Caco-2 (cell line): ENCODE measurements at regions not wholly inside any gene's neighbourhood (a gene's known extent, or its start where the extent isn't known, plus 50 kb on each side); places are given as distances from the start of the nearest gene placed in this dataset.

Experiments
- BruUV-seq: library from RNA; stranded (reverse); fragments of 400-500 nt; replicated peaks from 2 replicates; lab custom pipeline; 2021; lab: Mats Ljungman, UMichigan
- CTCF ChIA-PET: fragments of 300-600 bp; sonication (Branson Sonifier 250); formaldehyde crosslinking; loops from one replicate; lab custom pipeline; 2022; ENCODE audit warnings: antibody characterized with exemption; lab: Charles Lee
- POLR2A ChIA-PET: fragments of 300-600 bp; sonication (Branson Sonifier 250); formaldehyde crosslinking; loops from one replicate; lab custom pipeline; 2022; ENCODE audit warnings: antibody characterized with exemption; lab: Charles Lee
- DNase-seq, 2 experiments: peaks; one replicate each; pipeline versions ENCODE4 v3.0.0 to v3.0.0-alpha.2; 2020 to 2022
- H3K27me3 ChIP-seq: replicated peaks from 2 replicates; pipeline ENCODE4 v1.6.0; 2011; ENCODE audit warnings: low read length; ENCODE audit not compliant: control insufficient read depth, insufficient read depth
- H3K36me3 ChIP-seq: 2 replicates; pipeline ENCODE4 v1.5.1; 2011; ENCODE audit warnings: low read length; ENCODE audit not compliant: control insufficient read depth, insufficient read depth
- H3K4me1 ChIP-seq: fragments of 250-450 bp; sonication (Bioruptor Pico); 2 replicates; pipeline ENCODE4 v1.5.1; 2020; ENCODE audit warnings: mild to moderate bottlenecking
- H3K4me3 ChIP-seq: 2 replicates; pipeline ENCODE4 v1.5.1; 2011; ENCODE audit warnings: low read depth, mild to moderate bottlenecking, control low read depth, low read length
- H3K9me3 ChIP-seq: fragments of 250-450 bp; sonication (Bioruptor Pico); 2 replicates; pipeline ENCODE4 v1.5.1; 2020; ENCODE audit warnings: mild to moderate bottlenecking, moderate library complexity
- H3K27ac Mint-ChIP-seq: one replicate; pipeline ENCODE4 v1.8.0; 2022; ENCODE audit warnings: mixed read lengths; ENCODE audit not compliant: unreplicated experiment
- H3K27me3 Mint-ChIP-seq: one replicate; pipeline ENCODE4 v1.8.0; 2022; ENCODE audit warnings: mixed read lengths; ENCODE audit not compliant: insufficient read depth, unreplicated experiment
- H3K36me3 Mint-ChIP-seq: one replicate; pipeline ENCODE4 v1.8.0; 2022; ENCODE audit warnings: mild to moderate bottlenecking, mixed read lengths; ENCODE audit not compliant: insufficient read depth, unreplicated experiment
- H3K4me1 Mint-ChIP-seq: one replicate; pipeline ENCODE4 v1.8.0; 2022; ENCODE audit warnings: low read depth, mixed read lengths; ENCODE audit not compliant: unreplicated experiment
- H3K4me3 Mint-ChIP-seq: one replicate; pipeline ENCODE4 v1.8.0; 2022; ENCODE audit warnings: mild to moderate bottlenecking, moderate library complexity, mixed read lengths; ENCODE audit not compliant: unreplicated experiment
- H3K9me3 Mint-ChIP-seq: one replicate; pipeline ENCODE4 v1.8.0; 2022; ENCODE audit warnings: mixed read lengths; ENCODE audit not compliant: unreplicated experiment
- CTCF ChIP-seq, 2 experiments: fragments of 200-600 bp in 1 of 2; IDR thresholded peaks; 1 replicate in 1 of 2; 2 replicates in 1 of 2; pipeline versions ENCODE4 v1.5.1 to v1.8.0; 2011 to 2022; ENCODE audit warnings: antibody characterized with exemption in 1 of 2, control low read depth in 1 of 2, inconsistent platforms in 1 of 2, low read depth in 1 of 2, low read length in 1 of 2, mild to moderate bottlenecking in 1 of 2, moderate library complexity in 1 of 2; ENCODE audit not compliant: insufficient read depth in 1 of 2, severe bottlenecking in 1 of 2, unreplicated experiment in 1 of 2
- intact Hi-C: fragments of 100-400 bp; cut with micrococcal nuclease; formaldehyde crosslinking; loops from one replicate; pipeline ENCODE4 v1.10.0; 2022; ENCODE audit not compliant: unreplicated experiment

- POLR2A ChIA-PET = no interaction called here
- H3K27me3 ChIP-seq = no peaks in the 10 kb centered on the region
- intact Hi-C loops = no loop called here
- no peak for DNase-seq
- CTCF ChIA-PET = no interaction called here
- H3K4me3 Mint-ChIP-seq = no peak overlapping the region
- H3K9me3 ChIP-seq = peaks cover 3% of the 10 kb centered on the region; the same call in 1 of the 2 replicates
- no peak overlapping the region for H3K27ac Mint-ChIP-seq
- H3K36me3 Mint-ChIP-seq = no peaks in the 10 kb centered on the region
- H3K4me1 ChIP-seq = no peaks in the 10 kb centered on the region
- no peak overlapping the region for H3K4me3 ChIP-seq
- TF ChIP-seq CTCF (IDR thresholded peaks at IDR 0.05; ENCODE audit: insufficient read depth in 1 of 2, low read depth in 1 of 2, low read length in 1 of 2, severe bottlenecking in 1 of 2, unreplicated experiment in 1 of 2) = no peak
- peaks cover 7% of the 10 kb centered on the region for H3K27me3 Mint-ChIP-seq
- BruUV-seq = no TSS peak
- H3K9me3 Mint-ChIP-seq = peaks cover under 1% of the 10 kb centered on the region
- H3K36me3 ChIP-seq = no peaks in the 10 kb centered on the region
- no peaks in the 10 kb centered on the region for H3K4me1 Mint-ChIP-seq
Measured at GRCh38 chr9:134242706-134243105, 78.3 kb upstream of the RNU6ATAC start.

- ChIA-PET POLR2A (no interaction called here), CTCF (no interaction called here)
- H3K9me3 Mint-ChIP-seq = peaks cover 10% of the 10 kb centered on the region
- H3K36me3 ChIP-seq = no peaks in the 10 kb centered on the region
- no peak overlapping the region for H3K4me3 Mint-ChIP-seq
- H3K27ac Mint-ChIP-seq = no peak overlapping the region
- no peaks in the 10 kb centered on the region for H3K4me1 Mint-ChIP-seq
- H3K36me3 Mint-ChIP-seq = no peaks in the 10 kb centered on the region
- no peaks in the 10 kb centered on the region for H3K4me1 ChIP-seq
- peaks cover 7% of the 10 kb centered on the region; the same call in 1 of the 2 replicates for H3K9me3 ChIP-seq
- no peak overlapping the region for H3K4me3 ChIP-seq
- TF ChIP-seq CTCF (IDR thresholded peaks at IDR 0.05; ENCODE audit: insufficient read depth in 1 of 2, low read depth in 1 of 2, low read length in 1 of 2, severe bottlenecking in 1 of 2, unreplicated experiment in 1 of 2) = no peak
- H3K27me3 Mint-ChIP-seq = peaks cover 7% of the 10 kb centered on the region
- no TSS peak for BruUV-seq
- DNase-seq = no peak
- intact Hi-C loops = no loop called here
- no peaks in the 10 kb centered on the region for H3K27me3 ChIP-seq
Measured at GRCh38 chr9:134243778-134244467, 79.6 kb upstream of the RNU6ATAC start.

- H3K4me3 Mint-ChIP-seq = no peak overlapping the region
- no peaks in the 10 kb centered on the region for H3K4me1 Mint-ChIP-seq
- ChIA-PET CTCF (no interaction called here), POLR2A (no interaction called here)
- TF ChIP-seq CTCF (IDR thresholded peaks at IDR 0.05; ENCODE audit: insufficient read depth in 1 of 2, low read depth in 1 of 2, low read length in 1 of 2, severe bottlenecking in 1 of 2, unreplicated experiment in 1 of 2) = no peak
- Histone ChIP-seq H3K4me1 (no peaks in the 10 kb centered on the region), H3K27me3 (no peaks in the 10 kb centered on the region), H3K36me3 (no peaks in the 10 kb centered on the region), H3K9me3 (peaks cover 7% of the 10 kb centered on the region; the same call in 1 of the 2 replicates), H3K4me3 (no peak overlapping the region)
- no peak overlapping the region for H3K27ac Mint-ChIP-seq
- H3K9me3 Mint-ChIP-seq = peaks cover 10% of the 10 kb centered on the region
- DNase-seq = no peak
- H3K36me3 Mint-ChIP-seq = no peaks in the 10 kb centered on the region
- no TSS peak for BruUV-seq
- intact Hi-C loops = no loop called here
- peaks cover 7% of the 10 kb centered on the region for H3K27me3 Mint-ChIP-seq
Measured at GRCh38 chr9:134245179-134245578, 80.8 kb upstream of the RNU6ATAC start.
